Inferior parietal cortex (tissue), 1 donor: ENCODE measurements at regions not wholly inside any gene's neighbourhood (a gene's known extent, or its start where the extent isn't known, plus 50 kb on each side); places are given as distances from the start of the nearest gene placed in this dataset.
A peak's percentile ranks its signal among the peaks of the same experiment; 100 is the strongest.
"Not testable (repeated sequence)": the region's sequence is repeated elsewhere in the genome, so short reads cannot be mapped to it uniquely, and the experiment has no call there.

ENCODE experiments used
- DNase-seq: peaks from one replicate; pipeline ENCODE4 v3.0.0-alpha.2; 2016; ENCODE audit errors: extremely low spot score

- DNase-seq = no peak
Observed at GRCh38 chr4:57424232-57424897, 314.2 kb upstream of the IGFBP7 start.

GRCh38 chr4:57418133-57418532, 307.9 kb upstream of the IGFBP7 start:
- DNase-seq = no peak

- DNase-seq = no peak
Observed at GRCh38 chr4:57412259-57413054, 302.3 kb upstream of the IGFBP7 start.

- DNase-seq = peak; percentile 71
Observed at GRCh38 chr4:57410331-57411052, 300.3 kb upstream of the IGFBP7 start.

GRCh38 chr4:57405359-57405758, 295.2 kb upstream of the IGFBP7 start:
- no peak for DNase-seq

GRCh38 chr4:57404483-57404882, 294.3 kb upstream of the IGFBP7 start:
- no peak for DNase-seq

DNA sequence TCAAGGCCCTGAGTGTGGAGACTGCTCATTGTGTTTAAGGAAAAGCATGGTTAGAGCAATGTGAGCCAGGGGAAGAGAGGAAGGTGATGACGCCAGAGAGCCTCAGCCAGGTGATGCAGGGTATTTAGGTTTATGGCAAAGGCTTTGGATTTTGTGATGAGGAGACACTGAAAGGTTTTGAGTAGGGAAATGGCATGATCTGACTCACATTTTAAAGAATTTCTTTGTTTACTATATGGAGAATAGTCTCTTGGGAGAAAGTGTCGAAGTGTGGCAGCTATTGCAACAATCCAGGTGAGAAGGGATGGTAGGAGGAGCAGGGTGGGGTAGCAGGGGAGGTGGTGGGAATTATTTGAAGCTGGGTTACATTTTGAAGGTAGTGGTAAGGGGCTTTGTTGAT, 293.4 kb upstream of the IGFBP7 start:
- no peak for DNase-seq

- no peak for DNase-seq
Observed at GRCh38 chr4:57401586-57401985, 291.4 kb upstream of the IGFBP7 start.

DNA sequence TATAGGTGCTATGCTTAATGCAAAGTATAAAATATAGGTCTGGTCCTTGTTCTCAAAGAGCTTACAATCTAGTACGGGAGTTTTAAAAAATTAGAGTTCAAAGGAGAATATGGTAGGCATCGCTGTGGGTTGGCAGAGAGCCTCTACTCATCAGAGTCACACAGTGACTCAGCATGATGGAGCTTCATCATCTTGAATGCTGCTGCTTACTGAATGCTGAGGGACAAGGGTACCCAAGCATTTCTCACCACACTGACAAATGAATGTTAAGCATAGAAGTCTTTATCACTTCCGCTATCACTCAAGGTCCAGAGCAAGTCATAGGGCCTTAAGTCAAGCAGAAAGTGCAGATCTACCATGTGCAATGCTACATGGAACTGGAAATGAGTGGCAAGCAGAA, 268.6 kb upstream of the IGFBP7 start:
- no peak for DNase-seq

- no peak for DNase-seq
Observed at GRCh38 chr4:57374866-57375595, 264.8 kb upstream of the IGFBP7 start.

- DNase-seq = no peak
Observed at GRCh38 chr4:57373991-57374390, 263.8 kb upstream of the IGFBP7 start.

DNA sequence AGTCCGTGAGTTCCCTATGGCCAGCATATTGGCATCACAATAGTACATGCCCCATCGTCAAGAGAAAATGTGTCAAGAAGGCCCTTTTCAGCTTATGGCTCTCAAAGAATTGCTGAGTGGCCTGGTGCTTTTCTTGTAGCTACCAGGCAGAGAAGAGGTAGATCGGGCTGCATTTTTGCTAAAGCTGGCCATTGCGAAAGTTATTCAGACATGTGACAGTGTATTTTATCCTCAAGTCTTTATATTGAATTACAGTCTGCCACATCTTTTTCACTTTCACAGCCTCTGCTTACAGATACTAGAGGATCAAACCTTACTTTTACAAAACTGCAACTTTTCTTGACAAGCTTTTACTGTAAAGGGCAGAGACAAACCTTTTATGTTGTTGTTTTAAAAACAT, 261.5 kb upstream of the IGFBP7 start:
- no peak for DNase-seq

GRCh38 chr4:57370691-57371090, 260.5 kb upstream of the IGFBP7 start:
- DNase-seq = no peak

DNA sequence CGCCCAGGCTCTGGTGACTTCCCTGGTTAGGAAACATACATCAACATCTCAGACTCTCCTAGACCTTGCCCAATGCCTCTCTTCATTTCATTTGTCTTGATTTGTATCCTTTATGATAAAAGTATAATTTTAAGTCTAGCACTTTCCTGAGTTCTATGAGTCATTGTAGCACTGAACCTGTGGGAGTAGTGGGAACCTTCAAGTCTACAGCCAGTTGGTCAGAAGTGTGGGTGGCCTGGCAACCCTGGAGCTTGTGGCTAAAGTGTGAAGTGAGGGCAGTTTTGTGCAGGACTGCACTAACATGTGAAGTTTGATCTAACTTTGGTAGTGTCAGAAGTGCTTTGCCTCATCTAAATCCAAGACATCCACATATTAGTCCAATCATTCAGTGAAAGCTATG, 259.3 kb upstream of the IGFBP7 start:
- DNase-seq = no peak

- DNase-seq = no peak
Observed at GRCh38 chr4:57364255-57364654, 254.1 kb upstream of the IGFBP7 start.

DNA sequence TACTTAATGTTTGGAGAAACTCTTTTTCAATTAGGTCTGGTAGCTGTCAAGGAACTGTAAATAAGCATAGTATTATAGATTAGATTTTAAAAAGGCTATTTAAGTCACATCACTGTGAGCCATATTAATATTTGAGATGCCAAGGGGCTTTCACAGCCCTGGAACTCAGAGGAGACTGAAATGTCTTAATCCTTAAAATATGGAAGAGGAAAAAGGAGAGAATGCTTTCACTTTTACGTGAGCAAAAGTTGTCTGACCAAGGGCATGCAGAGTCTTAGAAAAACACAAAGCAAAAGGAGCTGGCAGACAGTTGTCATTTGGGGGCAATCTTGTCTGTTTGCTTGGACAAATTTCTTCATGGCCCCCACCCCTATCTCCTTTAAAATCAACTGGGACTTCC, 253.2 kb upstream of the IGFBP7 start:
- DNase-seq = no peak

DNA sequence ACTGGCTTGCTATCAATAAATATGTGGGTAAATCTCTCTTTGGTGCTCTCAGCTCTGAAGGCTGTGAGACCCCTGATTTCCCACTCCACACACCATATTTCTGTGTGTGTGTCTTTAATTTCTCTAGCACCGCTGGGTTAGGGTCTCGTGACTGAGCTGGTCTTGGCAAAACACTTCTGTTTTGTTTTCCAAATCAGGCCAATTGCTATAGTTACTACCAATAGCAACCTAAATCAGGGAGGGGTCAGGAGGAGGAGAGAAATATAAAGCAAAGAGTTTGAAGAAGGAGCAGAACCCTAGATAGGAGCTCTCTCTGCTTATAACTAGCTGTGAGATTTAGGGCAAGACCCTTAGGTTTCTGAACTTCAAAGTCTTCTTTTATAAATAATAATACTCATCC, 250.5 kb upstream of the IGFBP7 start:
- no peak for DNase-seq

DNA sequence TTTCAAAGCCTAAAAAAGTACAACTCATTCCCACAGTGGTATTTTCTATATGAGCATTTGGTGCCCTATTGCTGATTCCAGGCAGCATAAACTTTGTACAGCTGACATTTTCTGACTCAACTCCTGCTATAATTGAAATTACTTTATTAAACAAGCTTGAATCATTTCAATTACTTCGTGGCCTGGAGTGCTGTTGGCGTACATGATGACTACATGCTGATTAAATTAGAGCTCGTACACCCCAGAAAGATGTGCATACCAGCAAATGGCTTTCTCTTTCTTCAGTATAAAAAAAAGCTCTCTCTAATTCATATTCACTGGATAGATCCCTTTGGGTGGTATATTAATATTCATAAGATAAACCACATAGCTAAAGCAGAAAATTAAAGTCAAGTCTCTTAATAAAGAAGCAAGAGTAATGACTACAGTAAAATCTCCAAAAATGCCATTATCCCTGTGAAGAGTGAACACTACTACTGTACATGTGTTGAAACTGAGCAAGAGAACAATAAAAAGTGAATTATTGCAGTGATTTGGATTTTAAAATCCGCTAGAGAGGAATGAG, 245.0 kb upstream of the IGFBP7 start:
- no peak for DNase-seq

- no peak for DNase-seq
Observed at GRCh38 chr4:57351731-57352130, 241.5 kb upstream of the IGFBP7 start.

GRCh38 chr4:57344296-57344695, 234.1 kb upstream of the IGFBP7 start:
- no peak for DNase-seq

GRCh38 chr4:57342411-57342810, 232.2 kb upstream of the IGFBP7 start:
- DNase-seq = no peak

GRCh38 chr4:57338861-57339260, 228.7 kb upstream of the IGFBP7 start:
- not testable (repeated sequence) for DNase-seq
